ENCODE measurements at regions not wholly inside any gene's neighbourhood (a gene's known extent, or its start where the extent isn't known, plus 50 kb on each side); places are given as distances from the start of the nearest gene placed in this dataset.

- no peaks in the 10 kb centered on the region for H3K4me1 ChIP-seq (ENCODE audit: control insufficient read depth, insufficient read depth, low read length)
- no peak overlapping the region for H3K27ac ChIP-seq (ENCODE audit: insufficient read depth, low read length)
Observed at GRCh38 chr2:223166983-223167650, 115.1 kb downstream of the KCNE4 start.

More at GRCh38 chr2:223166983-223167650, 115.1 kb downstream of the KCNE4 start:
- no peak overlapping the region for H3K4ac ChIP-seq (ENCODE audit: low read depth, low read length)
- in situ Hi-C loops (cut with MboI; ENCODE audit: low sequenced_read_pairs): no loop called here
- H2BK20ac ChIP-seq (ENCODE audit: low read depth, low read length): no peak overlapping the region
- H3K4me3 ChIP-seq (ENCODE audit: insufficient read depth, low read depth, low read length): no peak overlapping the region
- H4K8ac ChIP-seq (ENCODE audit: low read depth in 2 of 2, low read length in 2 of 2): no peak overlapping the region
- no peak overlapping the region for H3K4me2 ChIP-seq (ENCODE audit: low read depth, low read length)
- no peaks in the 10 kb centered on the region for H3K27me3 ChIP-seq (ENCODE audit: control insufficient read depth, insufficient read depth, low read length)
- no CpG with 5 or more reads among the region's 6 CpGs for WGBS, 2 experiments (ENCODE audit: extremely low coverage in 2 of 2, insufficient read length in 1 of 2)
- ATAC-seq (ENCODE audit: low read depth): no peak
- no peak overlapping the region for H2BK15ac ChIP-seq (ENCODE audit: low read depth, low read length)
- ChIA-PET CTCF (no interaction called here), POLR2A (ENCODE audit: unreplicated experiment) (no interaction called here)
- H3K18ac ChIP-seq (ENCODE audit: low read depth, low read length): no peak overlapping the region
- no peak overlapping the region for H2AFZ ChIP-seq (replicated peaks; ENCODE audit: low read length, poor library complexity)
- no TSS peak for BruUV-seq (replicated peaks)
- H3K14ac ChIP-seq (replicated peaks; ENCODE audit: low read depth, low read length): no peak overlapping the region
- H3K79me1 ChIP-seq (ENCODE audit: low read depth in 1 of 2, low read length in 2 of 2): no peaks in the 10 kb centered on the region
- dilution Hi-C loops (cut with HindIII; ENCODE audit: low sequenced_read_pairs, unreplicated experiment): no loop called here
- TF ChIP-seq POLR2A (IDR thresholded peaks at IDR 0.05; ENCODE audit: low read depth, low read length): no peak
- TF ChIP-seq, protein P1, sequence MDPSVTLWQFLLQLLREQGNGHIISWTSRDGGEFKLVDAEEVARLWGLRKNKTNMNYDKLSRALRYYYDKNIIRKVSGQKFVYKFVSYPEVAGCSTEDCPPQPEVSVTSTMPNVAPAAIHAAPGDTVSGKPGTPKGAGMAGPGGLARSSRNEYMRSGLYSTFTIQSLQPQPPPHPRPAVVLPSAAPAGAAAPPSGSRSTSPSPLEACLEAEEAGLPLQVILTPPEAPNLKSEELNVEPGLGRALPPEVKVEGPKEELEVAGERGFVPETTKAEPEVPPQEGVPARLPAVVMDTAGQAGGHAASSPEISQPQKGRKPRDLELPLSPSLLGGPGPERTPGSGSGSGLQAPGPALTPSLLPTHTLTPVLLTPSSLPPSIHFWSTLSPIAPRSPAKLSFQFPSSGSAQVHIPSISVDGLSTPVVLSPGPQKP (IDR thresholded peaks at IDR 0.05; ENCODE audit: borderline replicate concordance, low read depth, low read length): no peak
- TF ChIP-seq RAD21 (IDR thresholded peaks at IDR 0.05; ENCODE audit: low read length): no peak
- no peak for TF ChIP-seq SMC3 (IDR thresholded peaks at IDR 0.05; ENCODE audit: low read depth, low read length)
- no peak for TF ChIP-seq RCOR1 (IDR thresholded peaks at IDR 0.05; ENCODE audit: insufficient replicate concordance, low read length)
- TF ChIP-seq MAFK (IDR thresholded peaks at IDR 0.05; ENCODE audit: low read depth, low read length): no peak
- no peak for TF ChIP-seq RFX5 (IDR thresholded peaks at IDR 0.05; ENCODE audit: low read depth, low read length)
- TF ChIP-seq, protein P2, sequence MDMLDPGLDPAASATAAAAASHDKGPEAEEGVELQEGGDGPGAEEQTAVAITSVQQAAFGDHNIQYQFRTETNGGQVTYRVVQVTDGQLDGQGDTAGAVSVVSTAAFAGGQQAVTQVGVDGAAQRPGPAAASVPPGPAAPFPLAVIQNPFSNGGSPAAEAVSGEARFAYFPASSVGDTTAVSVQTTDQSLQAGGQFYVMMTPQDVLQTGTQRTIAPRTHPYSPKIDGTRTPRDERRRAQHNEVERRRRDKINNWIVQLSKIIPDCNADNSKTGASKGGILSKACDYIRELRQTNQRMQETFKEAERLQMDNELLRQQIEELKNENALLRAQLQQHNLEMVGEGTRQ (IDR thresholded peaks at IDR 0.05; ENCODE audit: low read depth, low read length): no peak
- TF ChIP-seq BHLHE40 (IDR thresholded peaks at IDR 0.05; ENCODE audit: low read depth, low read length): no peak
- no peak for TF ChIP-seq CTCF (conservative IDR thresholded peaks at IDR 0.05; ENCODE audit: low read depth, low read length)
- no peak for TF ChIP-seq CHD1 (IDR thresholded peaks at IDR 0.05; ENCODE audit: low read depth, low read length)
- TF ChIP-seq MXI1 (IDR thresholded peaks at IDR 0.05; ENCODE audit: borderline replicate concordance, low read depth, low read length): no peak
- TF ChIP-seq CEBPB (IDR thresholded peaks at IDR 0.05; ENCODE audit: low read depth, low read length): no peak
- TF ChIP-seq FOS (IDR thresholded peaks at IDR 0.05; ENCODE audit: low read depth, low read length): no peak
- TF ChIP-seq NFE2L2 (IDR thresholded peaks at IDR 0.05; ENCODE audit: low read depth, low read length): no peak
- no peak for TF ChIP-seq MAZ (IDR thresholded peaks at IDR 0.05; ENCODE audit: borderline replicate concordance, low read depth, low read length)
- no peaks in the 10 kb centered on the region for H3K9me1 ChIP-seq (ENCODE audit: insufficient read depth, low read length)
- intact Hi-C loops (cut with micrococcal nuclease): no loop called here
- no peaks in the 10 kb centered on the region for H4K20me1 ChIP-seq (ENCODE audit: insufficient read depth, low read length)
- no peak overlapping the region for H2AK9ac ChIP-seq (replicated peaks; ENCODE audit: low read depth, low read length, poor library complexity)
- H2BK5ac ChIP-seq (ENCODE audit: low read depth, low read length, poor library complexity, severe bottlenecking): no peak overlapping the region
- no peak overlapping the region for H4K5ac ChIP-seq (ENCODE audit: low read depth, low read length)
- H3K23ac ChIP-seq (ENCODE audit: low read depth, low read length): no peak overlapping the region
- no peak overlapping the region for H3K9ac ChIP-seq (ENCODE audit: low read depth, low read length)
- no peak overlapping the region for H4K91ac ChIP-seq (ENCODE audit: insufficient read depth, low read depth, low read length)
- DNase-seq: no peak
- H3K9me3 ChIP-seq (ENCODE audit: control insufficient read depth, insufficient read depth, low read length): no peaks in the 10 kb centered on the region
- H3K56ac ChIP-seq (ENCODE audit: extremely low read depth, insufficient read depth, low read length): no peak overlapping the region
- no peak overlapping the region for H2AK5ac ChIP-seq (ENCODE audit: low read depth, low read length)
- no peaks in the 10 kb centered on the region for H3K36me3 ChIP-seq (ENCODE audit: control insufficient read depth, insufficient read depth, low read length)
- no peak overlapping the region for H2BK120ac ChIP-seq (ENCODE audit: low read depth, low read length)

Measured in IMR-90 (cell line).